Lower leg skin (tissue), 3 donors: ENCODE measurements at regions not wholly inside any gene's neighbourhood (a gene's known extent, or its start where the extent isn't known, plus 50 kb on each side); places are given as distances from the start of the nearest gene placed in this dataset.

Experiments used
- CTCF ChIP-seq, 3 donors: fragments of 450-650 bp; IDR thresholded peaks; one replicate each; pipeline ENCODE4 v1.5.1; 2016; ENCODE audit warnings: antibody characterized with exemption in 3 of 3, mild to moderate bottlenecking in 3 of 3, moderate library complexity in 2 of 3
- POLR2A ChIP-seq, 2 donors: fragments of 450-650 bp; IDR thresholded peaks; one replicate each; pipeline ENCODE4 v1.6.1; 2016 to 2017; ENCODE audit warnings: antibody characterized with exemption in 2 of 2, mild to moderate bottlenecking in 1 of 2, moderate library complexity in 1 of 2

GRCh38 chr3:44109771-44110361 is 131.8 kb upstream of the TOPAZ1 start:
- TF ChIP-seq CTCF (IDR thresholded peaks at IDR 0.05), result no peak
- TF ChIP-seq POLR2A (IDR thresholded peaks at IDR 0.05), result no peak
